SK-N-DZ (cell line): ENCODE measurements at regions not wholly inside any gene's neighbourhood (a gene's known extent, or its start where the extent isn't known, plus 50 kb on each side); places are given as distances from the start of the nearest gene placed in this dataset.

Source experiments
- DNase-seq: peaks from one replicate; pipeline ENCODE4 v3.0.0-alpha.2; 2015; ENCODE audit warnings: low spot score

GRCh38 chr5:68745448-68745847, 348.4 kb upstream of the SLC30A5 start:
- DNase-seq = no peak

GRCh38 chr5:68746220-68746619, 347.6 kb upstream of the SLC30A5 start:
- DNase-seq = no peak

- DNase-seq = peak; percentile 13
These were observed 347.0 kb upstream of the SLC30A5 start for GRCh38 chr5:68746643-68747420.

GRCh38 chr5:68747521-68747920, 346.3 kb upstream of the SLC30A5 start:
- DNase-seq = no peak

GRCh38 chr5:68748101-68748500, 345.7 kb upstream of the SLC30A5 start:
- DNase-seq = peak; percentile 22

GRCh38 chr5:68749077-68749476, 344.7 kb upstream of the SLC30A5 start:
- peak; percentile 54 for DNase-seq

GRCh38 chr5:68749631-68750030, 344.2 kb upstream of the SLC30A5 start:
- peak; percentile 29 for DNase-seq

GRCh38 chr5:68751661-68752060, 342.2 kb upstream of the SLC30A5 start:
- DNase-seq = no peak

GRCh38 chr5:68754536-68754935, 339.3 kb upstream of the SLC30A5 start:
- DNase-seq = no peak

- DNase-seq = no peak
These were observed 338.5 kb upstream of the SLC30A5 start for GRCh38 chr5:68755293-68755692.

GRCh38 chr5:68757006-68757405, 336.8 kb upstream of the SLC30A5 start:
- no peak for DNase-seq

GRCh38 chr5:68757626-68758212, 336.1 kb upstream of the SLC30A5 start:
- peak; percentile 52 for DNase-seq

GRCh38 chr5:68759593-68759992, 334.2 kb upstream of the SLC30A5 start:
- DNase-seq = no peak

- DNase-seq = no peak
These were observed 331.6 kb upstream of the SLC30A5 start for GRCh38 chr5:68762201-68762600.

- no peak for DNase-seq
These were observed 326.8 kb upstream of the SLC30A5 start for GRCh38 chr5:68766952-68767464.

GRCh38 chr5:68770551-68770950, 323.3 kb upstream of the SLC30A5 start:
- DNase-seq = no peak

GRCh38 chr5:68771221-68771620, 322.6 kb upstream of the SLC30A5 start:
- no peak for DNase-seq

- no peak for DNase-seq
These were observed 322.1 kb upstream of the SLC30A5 start for GRCh38 chr5:68771732-68772131.

GRCh38 chr5:68776381-68776780, 317.4 kb upstream of the SLC30A5 start:
- DNase-seq = no peak

GRCh38 chr5:68777135-68777534, 316.7 kb upstream of the SLC30A5 start:
- no peak for DNase-seq

- no peak for DNase-seq
These were observed 315.3 kb upstream of the SLC30A5 start for GRCh38 chr5:68778484-68778883.

- DNase-seq = no peak
These were observed 313.4 kb upstream of the SLC30A5 start for GRCh38 chr5:68780299-68780955.

- no peak for DNase-seq
These were observed 300.7 kb upstream of the SLC30A5 start for GRCh38 chr5:68793074-68793473.
